Right forelimb (tissue), 1 donor: ENCODE measurements at regions not wholly inside any gene's neighbourhood (a gene's known extent, or its start where the extent isn't known, plus 50 kb on each side); places are given as distances from the start of the nearest gene placed in this dataset.
"Not testable (repeated sequence)": the region's sequence is repeated elsewhere in the genome, so short reads cannot be mapped to it uniquely, and the experiment has no call there.

Experiments
- DNase-seq: peaks from one replicate; pipeline ENCODE4 v3.0.0-alpha.2; 2018

DNA sequence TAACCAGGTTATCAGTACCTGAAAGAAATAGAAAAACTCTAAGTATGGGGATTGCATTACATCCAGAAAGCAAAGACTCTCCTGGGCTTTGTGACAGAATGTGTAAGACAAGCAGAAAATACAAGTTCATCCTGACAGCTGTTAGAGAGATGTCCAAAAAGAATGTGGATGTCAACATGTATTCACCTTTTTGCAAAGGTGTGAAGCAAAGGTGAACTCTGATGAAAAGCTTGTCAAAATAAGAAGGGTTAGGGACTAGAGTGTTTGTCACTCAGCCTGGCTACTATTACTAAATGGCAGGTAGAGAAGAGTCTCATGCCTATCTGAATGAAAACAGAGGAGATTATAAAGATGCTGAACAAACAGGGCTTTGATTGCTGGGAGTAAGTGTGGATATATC is 527.6 kb upstream of the CA10 start:
- no peak for DNase-seq

DNA sequence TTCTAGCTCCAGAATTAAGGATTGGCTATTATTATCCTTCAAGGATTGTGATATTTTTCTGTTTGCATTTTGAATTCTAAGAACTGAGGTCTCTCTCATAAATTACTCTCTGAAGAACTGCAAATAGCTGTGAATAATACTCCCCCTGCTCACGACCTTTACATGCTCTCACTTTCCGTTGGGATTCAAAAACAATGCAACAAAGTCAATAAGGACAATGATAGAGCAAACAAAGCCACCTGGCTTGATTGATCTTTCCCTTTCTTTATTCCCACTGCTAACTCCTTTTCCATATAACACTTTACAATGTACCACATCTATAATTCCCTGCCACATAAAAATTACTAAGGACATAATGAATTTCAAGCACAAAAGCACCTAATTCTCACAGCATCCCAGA is 523.0 kb upstream of the CA10 start:
- DNase-seq: no peak

DNA sequence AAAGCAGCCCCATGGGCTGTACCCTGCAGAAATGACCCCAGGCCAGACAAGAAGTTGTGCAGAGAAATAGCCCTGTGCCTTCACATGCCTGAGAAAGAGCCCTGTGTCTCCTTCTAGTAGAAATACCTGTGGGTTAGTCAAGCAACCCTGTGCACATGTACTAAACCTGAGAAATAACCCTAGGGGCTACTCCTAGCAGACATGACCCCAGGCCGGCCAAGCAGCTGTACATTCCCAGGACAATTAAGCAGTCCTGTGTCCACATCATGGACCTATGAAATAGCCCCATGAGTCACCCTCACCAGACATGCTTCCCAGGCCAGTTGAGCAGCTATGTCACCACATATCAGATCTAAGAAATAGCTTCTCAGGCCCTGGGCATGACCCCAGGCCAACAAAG is 519.7 kb upstream of the CA10 start:
- DNase-seq: no peak

DNA sequence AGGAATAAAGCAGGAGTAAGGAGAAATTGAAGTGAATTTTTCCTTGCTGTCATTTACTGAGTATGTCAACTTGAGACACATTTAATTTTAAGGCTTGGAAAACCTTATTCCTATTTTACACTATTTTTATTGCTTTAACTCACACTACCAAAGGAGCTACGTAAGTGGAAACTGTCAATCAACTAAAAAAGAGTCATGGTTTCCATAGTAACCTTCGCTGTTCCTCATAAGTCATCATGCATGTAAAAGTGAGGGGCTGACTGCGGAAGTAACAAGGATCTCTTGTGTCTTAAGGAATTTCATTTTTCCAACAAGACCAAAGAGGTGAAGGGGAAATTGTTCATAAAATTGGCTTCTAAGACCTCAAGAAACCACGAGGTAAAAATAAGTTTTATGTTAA is 516.2 kb upstream of the CA10 start:
- DNase-seq: no peak

DNA sequence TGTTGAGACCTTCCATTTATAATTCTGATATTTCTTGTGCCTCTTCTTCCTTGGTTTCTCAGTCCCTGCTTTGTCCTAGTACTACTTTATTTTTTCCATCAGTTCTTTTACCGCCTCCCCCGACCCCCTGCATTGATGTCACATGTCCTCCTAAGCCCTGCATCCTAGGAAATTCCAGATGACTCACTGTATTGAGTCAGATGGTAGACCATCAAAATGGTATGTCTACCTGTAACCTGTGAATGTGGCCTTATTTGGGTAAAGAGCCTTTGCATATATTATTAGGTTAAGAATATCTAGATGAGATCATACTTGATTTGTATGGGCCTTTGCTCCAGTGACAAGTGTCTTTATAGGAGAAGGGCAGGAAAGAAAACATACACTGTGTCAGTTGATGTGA is 515.3 kb upstream of the CA10 start:
- no peak for DNase-seq

DNA sequence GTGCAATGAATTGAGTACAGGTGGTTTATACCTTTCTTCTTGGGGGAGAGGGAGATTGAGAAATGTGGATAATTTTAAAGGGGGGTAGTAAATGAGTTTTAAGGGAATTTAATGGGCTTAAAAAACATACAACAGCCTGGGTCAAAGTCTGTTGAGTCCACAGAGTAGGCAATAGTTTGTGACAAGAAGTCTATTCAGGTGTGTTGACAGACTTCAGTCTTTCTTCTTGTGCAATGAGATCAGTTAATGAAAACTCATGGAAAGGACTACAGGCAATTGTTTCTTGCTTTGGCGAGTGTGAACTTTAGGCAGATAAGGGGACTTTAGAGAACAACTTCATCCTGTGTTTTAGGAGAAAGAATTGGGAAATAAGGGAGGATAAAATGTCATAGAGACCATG is 507.8 kb upstream of the CA10 start:
- no peak for DNase-seq

DNA sequence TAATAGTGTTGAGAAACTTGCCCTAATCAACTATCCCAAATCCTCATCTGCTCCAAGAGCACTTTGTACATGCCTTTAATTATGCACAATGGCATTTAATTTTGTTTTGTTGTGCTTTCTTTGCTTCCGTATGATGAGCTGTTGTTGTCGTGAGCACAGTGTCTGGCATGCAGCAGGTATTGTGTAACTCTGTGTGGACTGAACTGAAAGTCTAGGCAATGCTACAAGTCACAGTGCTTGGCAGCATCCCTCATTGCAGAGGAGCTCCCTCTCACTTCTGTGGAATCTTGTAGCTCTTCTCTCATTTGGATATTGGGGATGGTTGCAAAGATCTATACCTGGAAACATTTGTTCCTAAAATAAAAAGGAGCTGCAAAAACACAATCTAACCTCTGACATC is 502.2 kb upstream of the CA10 start:
- DNase-seq: no peak

DNA sequence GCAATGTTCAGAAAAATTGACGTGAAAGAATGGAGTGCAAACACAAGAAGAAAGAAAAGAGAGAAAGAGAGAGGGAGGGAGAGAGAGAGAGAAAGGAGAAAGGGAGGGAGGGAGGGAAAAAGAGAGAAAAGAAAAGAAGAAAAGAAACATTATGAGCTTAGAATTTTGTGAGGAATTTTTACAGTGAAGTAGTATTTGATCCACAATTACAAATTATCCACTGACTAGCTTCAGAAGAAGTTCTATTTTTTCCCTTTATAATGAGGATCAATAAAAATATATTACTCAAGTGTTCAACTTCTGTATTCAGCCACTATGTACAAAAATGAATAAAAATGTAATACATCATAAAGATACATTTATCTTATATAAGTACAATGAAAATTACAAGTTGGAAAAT is 494.5 kb upstream of the CA10 start:
- no peak for DNase-seq

DNA sequence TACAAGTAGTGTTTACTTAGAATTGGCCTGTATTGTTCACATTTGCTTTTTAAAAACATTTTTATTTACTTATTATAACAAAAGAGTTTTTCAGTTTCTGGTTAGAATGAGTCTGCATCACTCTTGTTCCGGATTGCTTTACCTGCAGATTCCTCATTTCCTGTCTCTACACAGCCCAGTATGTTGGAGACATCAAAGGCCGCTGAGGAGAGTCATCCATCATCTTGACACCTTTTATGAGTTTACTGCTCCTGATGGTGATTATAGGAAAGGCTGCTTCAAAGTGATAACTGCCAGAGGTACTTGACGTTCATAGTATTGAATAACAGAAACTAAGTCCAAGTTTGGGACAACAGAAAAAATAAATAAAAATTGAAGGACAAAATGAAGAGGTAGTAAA is 490.5 kb upstream of the CA10 start:
- no peak for DNase-seq

DNA sequence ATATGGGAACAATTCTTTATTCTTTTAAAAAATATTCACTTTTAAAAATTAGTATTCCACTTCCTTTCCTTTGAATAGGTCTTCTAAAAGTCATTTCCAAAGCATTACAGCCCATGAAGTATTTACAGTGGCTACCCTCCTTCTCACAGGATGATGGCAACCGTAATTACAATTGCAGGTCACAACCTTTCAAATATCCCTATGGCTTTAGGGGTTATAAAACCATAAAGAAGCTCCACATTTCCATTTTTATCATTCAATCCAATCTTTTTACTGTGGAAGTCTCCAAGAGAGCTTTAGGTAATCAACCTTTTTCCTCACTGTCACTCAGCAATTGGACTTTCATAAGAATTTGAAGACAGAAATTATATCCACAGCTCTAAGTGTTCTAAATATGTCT is 488.9 kb upstream of the CA10 start:
- DNase-seq: no peak

DNA sequence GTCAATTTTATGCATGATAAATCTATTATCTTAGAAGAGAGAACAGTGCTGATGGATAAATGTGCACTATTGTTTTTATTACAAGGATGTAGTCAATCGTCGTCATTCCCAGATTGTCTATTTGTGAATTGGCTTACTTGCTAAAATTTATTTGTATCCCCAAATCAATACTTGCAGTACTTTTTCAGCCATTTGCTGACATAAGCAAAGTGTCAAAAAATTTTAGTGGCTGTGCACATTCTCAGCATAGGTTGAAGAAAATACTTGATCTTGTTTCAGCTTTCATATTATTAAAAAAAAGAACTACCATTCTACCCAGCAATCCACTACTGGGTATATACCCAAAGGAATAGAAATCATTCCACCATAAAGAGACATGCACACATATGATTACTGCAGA is 477.9 kb upstream of the CA10 start:
- DNase-seq: no peak

DNA sequence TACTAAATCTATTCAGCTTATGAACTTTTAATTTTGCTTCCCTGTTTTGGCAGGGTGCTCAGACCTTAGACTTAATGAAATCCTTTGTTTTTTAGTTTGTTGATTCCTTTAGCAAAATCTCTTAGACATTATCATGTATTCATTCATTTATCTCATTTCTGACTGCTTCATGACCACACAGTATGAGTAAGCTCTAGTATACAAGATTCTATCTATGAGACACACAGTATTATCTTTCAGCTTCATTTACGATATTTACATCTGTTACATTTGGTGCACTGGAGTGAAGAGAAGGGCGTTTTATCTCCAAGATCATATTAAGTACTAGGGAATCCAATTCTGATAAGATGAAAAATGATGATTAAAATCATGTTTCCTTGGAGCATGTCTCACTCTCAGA is 448.1 kb upstream of the CA10 start:
- no peak for DNase-seq

DNA sequence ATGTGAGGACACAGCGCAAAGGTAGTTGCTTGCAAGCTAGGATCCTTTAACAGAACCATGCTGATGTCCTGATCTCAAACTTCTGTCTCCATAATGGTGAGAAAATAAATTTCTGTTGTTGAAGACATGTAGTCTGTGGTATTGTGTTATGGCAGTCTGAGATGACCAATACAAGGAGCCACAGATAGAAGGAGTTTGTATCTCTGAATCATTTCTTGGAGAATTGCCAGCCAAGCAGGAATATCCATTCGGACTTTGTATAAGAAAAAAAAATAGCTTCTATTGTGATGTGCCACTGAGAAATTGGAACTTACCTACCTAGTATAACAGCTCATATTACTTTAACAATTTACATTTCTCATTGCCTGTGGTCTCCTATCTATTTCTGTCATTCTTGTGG is 447.6 kb upstream of the CA10 start:
- DNase-seq: no peak

DNA sequence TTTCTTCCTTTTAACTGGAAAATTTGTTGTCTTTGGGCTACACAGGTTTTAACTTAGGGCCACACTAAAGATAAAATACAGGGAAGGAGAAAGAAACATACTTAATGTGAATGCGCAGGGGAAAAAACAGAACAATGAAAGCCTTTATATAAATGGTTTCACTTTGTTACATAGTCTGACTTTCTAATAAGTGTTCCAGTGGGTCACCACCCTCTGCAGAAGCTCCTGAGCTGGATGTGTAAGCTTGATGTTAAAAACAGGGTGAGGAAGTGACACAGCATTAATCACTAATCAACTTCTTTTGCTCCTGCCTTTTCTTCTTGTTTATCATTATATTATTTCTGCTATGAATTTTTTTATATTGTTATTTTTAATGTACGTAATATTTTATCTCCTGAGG is 445.6 kb upstream of the CA10 start:
- no peak for DNase-seq

DNA sequence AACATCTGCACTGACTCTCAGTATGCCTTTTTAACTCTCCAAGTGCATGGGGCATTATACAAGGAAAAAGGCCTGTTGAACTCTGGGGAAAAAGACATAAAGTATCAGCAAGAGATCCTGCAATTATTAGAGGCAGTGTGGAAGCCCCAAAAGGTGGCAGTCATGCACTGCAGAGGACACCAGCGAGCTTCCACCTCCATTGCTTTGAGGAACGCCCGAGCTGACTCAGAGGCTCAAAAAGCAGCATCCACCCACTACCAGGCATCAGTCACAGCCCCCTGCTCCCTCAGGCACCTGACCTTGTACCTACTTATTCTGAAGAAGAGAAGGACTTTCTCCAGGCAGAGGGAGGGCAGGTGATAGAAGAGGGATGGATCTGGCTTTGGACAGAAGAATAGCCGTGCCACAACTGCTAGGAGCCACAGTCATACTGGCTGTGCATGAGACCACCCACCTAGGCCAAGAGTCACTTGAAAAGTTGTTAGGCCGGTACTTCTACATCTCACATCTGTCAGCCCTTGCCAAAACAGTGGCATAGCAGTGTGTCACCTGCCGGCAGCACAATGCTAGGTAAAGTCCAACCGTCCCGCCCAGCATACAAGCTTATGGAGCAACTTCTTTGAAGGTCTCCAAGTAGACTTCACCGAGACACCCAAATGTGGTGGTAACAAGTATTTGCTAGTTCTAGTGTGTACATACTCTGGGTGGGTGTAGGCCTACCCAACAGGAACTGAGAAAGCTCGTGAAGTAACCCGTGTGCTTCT is 439.1 kb upstream of the CA10 start:
- DNase-seq: not testable (repeated sequence)

DNA sequence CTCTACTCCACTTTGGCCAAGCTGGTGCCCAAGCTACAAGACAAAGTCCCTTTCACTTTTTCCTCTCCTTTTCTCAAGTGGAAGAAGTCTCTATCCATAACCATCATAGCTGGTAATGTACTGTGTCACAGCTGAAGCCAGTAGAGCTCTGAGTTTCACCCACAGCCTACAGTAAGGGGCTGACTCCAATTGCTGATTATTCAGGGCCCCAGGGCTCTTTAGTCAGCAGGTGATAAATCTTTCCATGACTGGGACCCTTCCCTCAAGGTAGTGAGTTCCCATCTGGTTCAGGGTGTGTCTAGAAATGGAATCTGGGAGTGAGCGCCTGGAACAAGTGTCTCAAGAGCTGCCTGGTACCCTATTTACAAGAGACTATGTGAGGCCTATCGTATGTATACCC is 436.0 kb upstream of the CA10 start:
- DNase-seq: no peak

DNA sequence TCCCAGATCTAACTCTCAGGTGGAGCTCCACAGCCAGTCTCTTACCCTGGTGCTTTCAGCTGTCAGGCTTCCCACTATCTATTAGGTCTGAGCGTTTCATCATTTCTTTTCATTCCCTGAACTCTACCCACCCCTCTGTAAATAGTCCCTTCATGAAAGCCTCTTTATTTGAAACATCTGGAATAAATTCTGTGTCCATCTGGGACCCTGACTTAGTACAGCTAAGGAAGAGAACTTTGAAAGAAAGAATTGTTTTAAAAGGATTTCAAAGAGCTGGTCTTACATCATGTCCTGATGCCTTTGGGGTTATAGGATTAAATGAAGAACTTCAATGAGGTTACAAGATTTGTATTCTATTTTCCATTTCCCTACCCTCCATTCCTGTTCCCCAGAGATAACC is 388.5 kb upstream of the CA10 start:
- DNase-seq: no peak

DNA sequence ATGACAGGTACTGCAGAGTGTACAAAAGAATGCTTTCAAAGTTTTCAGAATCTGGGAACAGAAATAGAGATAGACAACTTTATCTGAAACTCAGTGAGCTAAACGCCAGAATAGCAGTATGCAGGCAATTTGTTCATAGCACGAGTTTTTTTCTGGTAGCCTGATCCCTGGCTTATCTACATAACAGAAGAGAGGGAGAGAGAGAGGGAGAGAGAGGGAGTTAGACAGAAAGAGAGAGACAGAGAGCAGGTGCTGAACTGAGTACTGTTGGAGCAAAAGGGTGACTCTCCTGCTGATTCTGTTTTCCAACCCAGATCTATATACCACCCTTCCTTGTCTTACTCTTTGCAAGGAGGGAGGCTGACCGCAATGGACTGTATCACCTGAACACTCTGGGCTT is 388.0 kb upstream of the CA10 start:
- DNase-seq: no peak

DNA sequence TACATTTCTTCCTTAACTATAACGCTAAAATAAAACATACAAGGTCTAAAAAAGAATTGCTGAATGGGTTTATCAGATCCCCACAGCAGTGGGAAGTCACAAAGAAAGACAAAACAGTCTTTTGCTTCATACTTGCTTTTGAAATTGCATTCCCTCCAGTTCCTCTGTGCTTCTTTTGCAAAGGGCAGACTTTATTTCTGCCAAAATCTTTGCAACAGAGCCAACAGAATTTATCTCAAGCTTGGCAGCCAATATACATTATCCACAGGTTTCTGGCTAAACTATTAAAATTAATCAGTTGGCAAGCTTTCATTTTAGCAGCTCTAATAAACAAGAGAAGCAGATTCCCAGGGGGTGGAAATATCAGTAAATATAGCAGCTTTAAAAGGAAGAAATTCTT is 378.9 kb upstream of the CA10 start:
- DNase-seq: no peak

DNA sequence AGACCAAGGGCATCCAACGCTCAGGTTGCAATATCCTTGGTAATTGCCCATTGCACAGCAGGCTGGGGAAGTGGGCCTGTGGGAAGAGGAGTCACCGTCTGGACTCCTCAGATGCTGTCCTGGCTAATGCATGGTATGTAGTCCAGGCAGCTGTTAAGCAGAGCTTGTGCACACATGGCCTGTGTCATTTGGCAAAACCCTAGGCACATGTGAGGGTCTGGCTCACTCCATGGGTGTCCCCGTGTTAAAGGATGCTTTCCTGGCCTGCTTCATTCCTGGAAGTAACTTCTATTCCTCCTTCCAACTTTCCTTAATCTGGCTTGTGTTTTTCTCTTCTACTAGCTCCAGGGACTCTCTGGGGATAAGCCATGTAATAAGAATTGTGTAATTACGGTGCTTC is 378.0 kb upstream of the CA10 start:
- peak; percentile 71 for DNase-seq

DNA sequence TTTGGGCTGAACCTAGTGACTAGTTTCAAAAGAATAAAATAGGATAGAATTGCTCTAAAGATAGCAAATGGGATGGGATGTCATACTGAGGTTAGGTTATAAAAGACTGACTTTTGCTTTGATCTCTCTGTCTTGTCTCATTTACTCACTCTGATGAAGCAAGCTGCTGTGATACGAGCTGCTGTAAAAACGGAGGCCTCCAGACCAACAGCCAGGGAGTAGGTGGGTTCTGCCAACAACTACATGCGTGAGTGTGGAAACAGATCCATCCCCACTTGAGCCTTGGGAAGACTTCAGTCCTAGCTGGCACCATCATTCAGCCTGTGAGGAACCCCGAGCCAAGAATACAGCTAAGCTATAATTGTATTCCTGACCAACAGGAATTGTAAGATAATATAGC is 373.9 kb upstream of the CA10 start:
- DNase-seq: no peak

DNA sequence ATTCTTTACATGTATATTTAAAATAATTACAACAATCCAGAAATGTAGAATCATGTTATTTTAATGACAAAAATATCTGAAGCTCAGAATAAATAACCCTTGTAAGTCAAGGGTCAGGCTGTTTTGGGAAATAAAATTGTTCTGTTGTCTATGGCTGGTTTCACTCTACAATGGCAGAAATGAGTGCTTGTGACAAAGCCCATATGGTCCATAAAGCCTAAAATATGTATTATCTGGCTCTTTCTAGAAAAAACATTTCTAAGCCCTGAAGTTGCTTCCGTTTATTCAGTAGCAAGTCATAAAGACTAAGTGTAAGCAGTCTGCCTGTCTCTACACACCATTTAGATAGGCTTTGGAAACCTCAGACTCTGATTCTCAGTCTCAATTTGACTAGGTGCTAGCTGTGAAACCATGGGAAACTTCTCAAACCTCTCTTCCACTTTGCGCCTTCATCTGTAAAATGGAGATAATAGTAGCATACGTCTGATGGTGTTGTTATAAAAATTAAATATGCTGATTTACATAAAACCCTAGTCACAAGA is 365.7 kb upstream of the CA10 start:
- no peak for DNase-seq

DNA sequence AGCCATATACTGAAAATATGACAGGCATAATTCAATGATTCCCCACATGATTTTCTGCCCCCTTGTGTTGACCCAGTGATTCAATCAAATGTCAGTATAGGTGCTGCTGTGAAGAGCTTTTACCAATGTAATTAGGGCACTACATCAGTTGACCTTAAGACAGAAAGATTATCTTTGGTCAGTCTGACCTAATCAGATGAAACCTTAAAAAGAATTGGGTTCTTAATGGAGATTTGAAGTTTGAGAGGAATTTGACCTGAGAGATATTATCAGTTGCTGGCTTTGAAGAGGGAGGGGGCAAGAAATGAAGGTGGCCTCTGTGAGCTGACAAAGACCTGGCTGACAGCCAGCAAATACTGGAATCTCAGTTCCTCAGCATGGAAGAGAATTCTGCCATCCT is 358.7 kb upstream of the CA10 start:
- DNase-seq: no peak

DNA sequence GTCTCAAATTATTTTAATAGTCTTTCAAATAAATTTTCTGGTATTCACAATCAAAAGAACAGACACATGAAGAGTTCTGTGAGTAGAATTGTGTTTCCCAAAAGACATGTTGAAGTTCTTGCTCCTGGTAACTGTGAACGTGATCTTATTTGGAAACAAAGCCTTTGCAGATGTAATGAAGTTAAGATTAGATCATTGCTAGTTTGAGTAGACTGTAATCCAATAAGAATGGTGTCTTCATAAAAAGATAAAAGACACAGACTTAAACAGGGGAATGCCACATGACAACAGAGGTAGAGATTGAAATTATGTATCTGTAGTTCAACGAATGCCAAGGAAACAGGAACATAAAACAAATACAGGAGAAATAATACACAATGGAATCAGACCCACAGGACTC is 357.4 kb upstream of the CA10 start:
- no peak for DNase-seq

DNA sequence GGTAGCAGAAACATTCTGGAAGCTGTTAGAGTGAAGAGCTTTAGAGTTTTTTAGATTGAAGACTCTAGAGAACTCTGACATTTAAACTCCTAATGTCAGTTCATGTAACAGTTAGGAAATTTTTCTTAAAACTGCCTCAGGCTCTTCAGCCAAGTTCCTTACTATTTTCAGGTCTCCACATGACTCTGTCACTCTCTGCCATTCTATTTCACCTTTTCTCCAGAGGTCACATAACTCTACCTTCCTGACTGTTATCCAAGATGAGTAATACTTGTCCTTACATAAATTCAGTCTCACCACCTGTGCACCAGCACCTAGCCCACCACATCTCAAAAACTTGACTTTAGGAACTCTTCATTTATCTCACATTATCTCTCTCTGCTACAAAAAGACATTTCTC is 347.1 kb upstream of the CA10 start:
- no peak for DNase-seq
